NCI-H345 (cell line): ENCODE measurements at regions not wholly inside any gene's neighbourhood (a gene's known extent, or its start where the extent isn't known, plus 50 kb on each side); places are given as distances from the start of the nearest gene placed in this dataset.

Source experiments
- DNase-seq: peaks from one replicate; lab custom pipeline; 2025; lab: John Stamatoyannopoulos, UW

DNA sequence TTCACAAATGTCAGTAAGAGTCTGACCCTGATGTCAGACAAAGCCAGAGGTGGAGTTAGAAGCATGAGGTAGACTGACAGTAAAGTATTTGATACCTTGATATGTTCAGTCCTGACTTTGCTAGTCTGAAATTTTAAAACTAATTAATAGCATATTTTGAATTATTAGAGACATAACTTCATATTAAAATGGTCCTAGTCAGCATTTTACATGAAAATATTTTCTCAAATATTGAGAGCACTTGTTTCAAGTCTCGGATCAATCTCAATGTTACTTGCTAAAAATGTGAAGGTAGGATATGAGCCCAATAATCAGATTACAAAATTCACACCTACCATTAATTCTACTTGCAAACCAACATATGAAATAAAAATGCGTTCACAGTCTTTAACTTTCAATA is 58.1 kb upstream of the TTC14 start:
- no peak for DNase-seq

- no peak for DNase-seq
Measured at GRCh38 chr3:180546863-180547262, 55.1 kb upstream of the TTC14 start.

DNA sequence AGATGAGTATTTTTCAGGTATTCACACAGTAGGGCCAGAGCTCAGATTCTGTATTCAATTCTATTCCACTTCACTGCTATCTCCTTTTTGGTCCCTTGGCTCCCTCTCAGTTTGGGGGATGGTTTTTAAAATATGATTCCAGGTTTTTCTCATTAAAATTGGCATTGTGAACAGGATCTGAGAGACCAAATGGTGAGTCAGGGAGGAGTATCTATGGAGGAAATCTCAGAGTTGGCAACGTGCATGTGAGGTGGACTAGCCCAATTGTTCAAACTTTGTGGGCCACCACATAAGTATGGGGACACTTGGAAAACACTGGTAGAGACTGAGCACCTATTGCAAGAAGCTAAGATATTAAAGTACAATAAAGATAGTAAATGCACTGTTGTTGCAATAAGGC is 53.9 kb upstream of the TTC14 start:
- no peak for DNase-seq
